SK-N-MC (cell line): ENCODE measurements at regions not wholly inside any gene's neighbourhood (a gene's known extent, or its start where the extent isn't known, plus 50 kb on each side); places are given as distances from the start of the nearest gene placed in this dataset.

Experiments used
- EZH2 ChIP-seq: fragments of 200-600 bp; sonication (generic); IDR thresholded peaks from one replicate; pipeline ENCODE4 v1.6.1; 2017; ENCODE audit warnings: antibody characterized with exemption
- POLR2AphosphoS5 ChIP-seq: IDR thresholded peaks from 2 replicates; pipeline ENCODE4 v1.6.1; 2012; ENCODE audit warnings: mild to moderate bottlenecking, low read depth, low read length, borderline replicate concordance

- no peak for TF ChIP-seq EZH2
- TF ChIP-seq POLR2AphosphoS5 = no peak
Observed at GRCh38 chr4:31905363-31905762, 1185.2 kb downstream of the PCDH7 start.
